Ishikawa (cell line): ENCODE measurements at regions not wholly inside any gene's neighbourhood (a gene's known extent, or its start where the extent isn't known, plus 50 kb on each side); places are given as distances from the start of the nearest gene placed in this dataset.
A peak's percentile ranks its signal among the peaks of the same experiment; 100 is the strongest.

Experiments used
- CEBPB ChIP-seq: IDR thresholded peaks from 2 replicates; pipeline ENCODE4 v1.6.1; 2012
- CREB1 ChIP-seq: IDR thresholded peaks from 2 replicates; pipeline ENCODE4 v1.6.1; 2012; ENCODE audit warnings: low read depth
- EGR1 ChIP-seq: IDR thresholded peaks from 2 replicates; pipeline ENCODE4 v1.6.1; 2012
- EP300 ChIP-seq: IDR thresholded peaks from 2 replicates; pipeline ENCODE4 v1.6.1; 2012; ENCODE audit warnings: borderline replicate concordance
- FOXM1 ChIP-seq: IDR thresholded peaks from 2 replicates; pipeline ENCODE4 v1.6.1; 2012; ENCODE audit warnings: low read depth, borderline replicate concordance
- MAX ChIP-seq: IDR thresholded peaks from 2 replicates; pipeline ENCODE4 v1.6.1; 2012
- NFIC ChIP-seq: IDR thresholded peaks from 2 replicates; pipeline ENCODE4 v1.6.1; 2012
- RAD21 ChIP-seq: IDR thresholded peaks from 2 replicates; pipeline ENCODE4 v1.6.1; 2012; ENCODE audit warnings: low read depth
- REST ChIP-seq: IDR thresholded peaks from 2 replicates; pipeline ENCODE4 v1.6.1; 2012; ENCODE audit warnings: low read depth, mild to moderate bottlenecking
- TAF1 ChIP-seq: IDR thresholded peaks from 2 replicates; pipeline ENCODE4 v1.6.1; 2012; ENCODE audit warnings: low read depth, mild to moderate bottlenecking
- TCF12 ChIP-seq: IDR thresholded peaks from 2 replicates; pipeline ENCODE4 v1.6.1; 2012; ENCODE audit warnings: low read depth
- TEAD4 ChIP-seq: IDR thresholded peaks from 2 replicates; pipeline ENCODE4 v1.6.1; 2012
- USF1 ChIP-seq: IDR thresholded peaks from 2 replicates; pipeline ENCODE4 v1.6.1; 2012
- YY1 ChIP-seq: IDR thresholded peaks from 2 replicates; pipeline ENCODE4 v1.6.1; 2012; ENCODE audit warnings: low read depth
- ZBTB7A ChIP-seq: IDR thresholded peaks from 2 replicates; pipeline ENCODE4 v1.6.1; 2012; ENCODE audit warnings: low read depth

- TF ChIP-seq FOXM1 = no peak
- peak; percentile 33; the same call in 1 of the 2 replicates for TF ChIP-seq REST
- TF ChIP-seq TCF12 = no peak
Observed at GRCh38 chr16:35208001-35208935, 1748.9 kb downstream of the TP53TG3F start.

GRCh38 chr16:35210681-35211433 is 1751.4 kb downstream of the TP53TG3F start:
- TF ChIP-seq EGR1 (no peak), FOXM1 (no peak), NFIC (no peak), YY1 (no peak), TCF12 (no peak), MAX (no peak), REST (no peak), CEBPB (no peak), ZBTB7A (no peak), TAF1 (no peak), CREB1 (no peak), RAD21 (no peak), EP300 (no peak)

- TF ChIP-seq EGR1 = no peak
- no peak for TF ChIP-seq TAF1
- TF ChIP-seq FOXM1 = no peak
- TF ChIP-seq RAD21 = no peak
- no peak for TF ChIP-seq CEBPB
- no peak for TF ChIP-seq TEAD4
Observed at GRCh38 chr16:35214840-35215239, 1755.4 kb downstream of the TP53TG3F start.

GRCh38 chr16:35215287-35215686 is 1755.9 kb downstream of the TP53TG3F start:
- TF ChIP-seq CEBPB (no peak), TCF12 (no peak), NFIC (no peak), CREB1 (peak; percentile 50; the same call in 1 of the 2 replicates), ZBTB7A (no peak), EP300 (no peak)

- TF ChIP-seq EGR1 = no peak
- no peak for TF ChIP-seq USF1
- no peak for TF ChIP-seq TCF12
- no peak for TF ChIP-seq MAX
Observed at GRCh38 chr16:35221482-35222185, 1762.2 kb downstream of the TP53TG3F start.

GRCh38 chr16:35234679-35235078 is 1775.3 kb downstream of the TP53TG3F start:
- TF ChIP-seq REST = no peak
- TF ChIP-seq TCF12 = no peak
- no peak for TF ChIP-seq USF1
- no peak for TF ChIP-seq EGR1
- no peak for TF ChIP-seq TEAD4
